Ovary (tissue), 7 donors: ENCODE measurements at regions not wholly inside any gene's neighbourhood (a gene's known extent, or its start where the extent isn't known, plus 50 kb on each side); places are given as distances from the start of the nearest gene placed in this dataset.
"Not testable (repeated sequence)": the region's sequence is repeated elsewhere in the genome, so short reads cannot be mapped to it uniquely, and the experiment has no call there.

Experiments used
- DNase-seq, 5 donors: peaks; one replicate each; pipeline ENCODE4 v3.0.0-alpha.2; 2019 to 2020
- H3K27ac ChIP-seq, 2 donors: fragments of 200-600 bp; one replicate each; pipeline versions ENCODE4 v1.5.1 to v1.8.0; 2019 to 2022
- H3K27me3 ChIP-seq: fragments of 200-600 bp; one replicate; pipeline ENCODE4 v1.8.0; 2022
- H3K36me3 ChIP-seq: fragments of 200-600 bp; sonication (generic); one replicate; pipeline ENCODE4 v1.5.1; 2019
- H3K4me1 ChIP-seq: one replicate; pipeline ENCODE4 v1.8.1; 2013; ENCODE audit warnings: mild to moderate bottlenecking, moderate library complexity; ENCODE audit not compliant: insufficient read depth
- H3K4me3 ChIP-seq: fragments of 200-600 bp; sonication (generic); one replicate; pipeline ENCODE4 v1.5.1; 2017
- H3K9me3 ChIP-seq, 2 donors: fragments of 200-600 bp in 1 of 2; sonication (generic) in 1 of 2; one replicate each; pipeline versions ENCODE4 v1.5.1 to v1.8.1; 2013 to 2019; ENCODE audit warnings: mild to moderate bottlenecking in 1 of 2, moderate library complexity in 1 of 2
- EP300 ChIP-seq: sonication (generic); formaldehyde crosslinking; IDR thresholded peaks from one replicate; pipeline ENCODE4 v1.6.1; 2017; ENCODE audit warnings: antibody characterized with exemption
- POLR2A ChIP-seq: fragments of 450-650 bp; IDR thresholded peaks from one replicate; pipeline ENCODE4 v1.6.1; 2017; ENCODE audit warnings: antibody characterized with exemption, mild to moderate bottlenecking, moderate library complexity
- WGBS, 3 donors: extraction: QIAGEN DNeasy Blood & Tissue Kit in 1 of 3; methylation state at CpG; one replicate each; pipeline versions ENCODE4 v1.1.5 to v1.1.7; 2013 to 2017; 5-methylcytosine and 5-hydroxymethylcytosine counted together
- intact Hi-C, 4 donors: fragments of 100-400 bp; cut with DNase I; formaldehyde crosslinking; loops; one replicate each; pipeline versions ENCODE4 v1.11.0 to v1.15.1; 2022 to 2023
- TF ChIP-seq, protein P1 (sequence below), 3 donors: fragments of 450-650 bp in 2 of 3; fragments of 200-600 bp in 1 of 3; IDR thresholded peaks; one replicate each; pipeline versions ENCODE4 v1.5.1 to v1.8.0; 2016 to 2022; ENCODE audit warnings: antibody characterized with exemption in 3 of 3, mild to moderate bottlenecking in 1 of 3
- donor health status: DM: no; HTN: no; CAD: no; lungs with moderate emphysema.
- donor health status: DM: no; HTN: no; CAD: no.
- donor health status: Bipolar disorder and iron deficiency.
- donor health status: DM: no; HTN: no; CAD: no.
- donor health status: DM: yes; HTN: yes; CAD: no.

DNA sequence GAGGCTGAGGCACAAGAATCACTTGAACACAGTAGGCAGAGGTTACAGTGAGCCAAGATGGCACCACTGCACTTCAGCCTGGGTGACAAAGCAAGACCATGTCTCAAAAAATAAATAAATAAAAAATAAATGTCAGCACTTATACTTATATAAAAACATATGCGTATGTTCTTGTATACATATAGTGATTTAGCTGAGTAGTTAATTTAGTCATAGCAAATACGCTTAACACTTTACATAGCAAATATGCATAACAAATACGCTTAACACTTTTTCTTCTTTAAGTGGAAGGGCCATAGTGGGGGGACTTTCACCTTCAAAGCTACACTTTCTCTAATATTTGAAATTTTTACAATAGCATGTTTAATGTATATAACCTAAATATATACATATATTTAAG is 64.0 kb upstream of the CAPRIN1 start:
- H3K36me3 ChIP-seq: no peaks in the 10 kb centered on the region
- DNase-seq: no peak
- intact Hi-C loops: loop anchor here in 1 of 4 donors (10.0 kb wide), 1 partner anchor 133 kb away; no protein-coding TSS in a partner anchor
- WGBS, 3 donors: 79 to 90% (median 87%) methylated on average over 3 of the region's 3 CpGs
- TF ChIP-seq POLR2A: no peak
- no peak for TF ChIP-seq EP300
- TF ChIP-seq, protein P1, sequence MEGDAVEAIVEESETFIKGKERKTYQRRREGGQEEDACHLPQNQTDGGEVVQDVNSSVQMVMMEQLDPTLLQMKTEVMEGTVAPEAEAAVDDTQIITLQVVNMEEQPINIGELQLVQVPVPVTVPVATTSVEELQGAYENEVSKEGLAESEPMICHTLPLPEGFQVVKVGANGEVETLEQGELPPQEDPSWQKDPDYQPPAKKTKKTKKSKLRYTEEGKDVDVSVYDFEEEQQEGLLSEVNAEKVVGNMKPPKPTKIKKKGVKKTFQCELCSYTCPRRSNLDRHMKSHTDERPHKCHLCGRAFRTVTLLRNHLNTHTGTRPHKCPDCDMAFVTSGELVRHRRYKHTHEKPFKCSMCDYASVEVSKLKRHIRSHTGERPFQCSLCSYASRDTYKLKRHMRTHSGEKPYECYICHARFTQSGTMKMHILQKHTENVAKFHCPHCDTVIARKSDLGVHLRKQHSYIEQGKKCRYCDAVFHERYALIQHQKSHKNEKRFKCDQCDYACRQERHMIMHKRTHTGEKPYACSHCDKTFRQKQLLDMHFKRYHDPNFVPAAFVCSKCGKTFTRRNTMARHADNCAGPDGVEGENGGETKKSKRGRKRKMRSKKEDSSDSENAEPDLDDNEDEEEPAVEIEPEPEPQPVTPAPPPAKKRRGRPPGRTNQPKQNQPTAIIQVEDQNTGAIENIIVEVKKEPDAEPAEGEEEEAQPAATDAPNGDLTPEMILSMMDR (IDR thresholded peaks at IDR 0.05): no peak
- H3K4me1 ChIP-seq: no peaks in the 10 kb centered on the region
- no peaks in the 10 kb centered on the region for H3K9me3 ChIP-seq
- no peak overlapping the region for H3K27ac ChIP-seq
- H3K4me3 ChIP-seq: no peak overlapping the region
- H3K27me3 ChIP-seq: no peaks in the 10 kb centered on the region

DNA sequence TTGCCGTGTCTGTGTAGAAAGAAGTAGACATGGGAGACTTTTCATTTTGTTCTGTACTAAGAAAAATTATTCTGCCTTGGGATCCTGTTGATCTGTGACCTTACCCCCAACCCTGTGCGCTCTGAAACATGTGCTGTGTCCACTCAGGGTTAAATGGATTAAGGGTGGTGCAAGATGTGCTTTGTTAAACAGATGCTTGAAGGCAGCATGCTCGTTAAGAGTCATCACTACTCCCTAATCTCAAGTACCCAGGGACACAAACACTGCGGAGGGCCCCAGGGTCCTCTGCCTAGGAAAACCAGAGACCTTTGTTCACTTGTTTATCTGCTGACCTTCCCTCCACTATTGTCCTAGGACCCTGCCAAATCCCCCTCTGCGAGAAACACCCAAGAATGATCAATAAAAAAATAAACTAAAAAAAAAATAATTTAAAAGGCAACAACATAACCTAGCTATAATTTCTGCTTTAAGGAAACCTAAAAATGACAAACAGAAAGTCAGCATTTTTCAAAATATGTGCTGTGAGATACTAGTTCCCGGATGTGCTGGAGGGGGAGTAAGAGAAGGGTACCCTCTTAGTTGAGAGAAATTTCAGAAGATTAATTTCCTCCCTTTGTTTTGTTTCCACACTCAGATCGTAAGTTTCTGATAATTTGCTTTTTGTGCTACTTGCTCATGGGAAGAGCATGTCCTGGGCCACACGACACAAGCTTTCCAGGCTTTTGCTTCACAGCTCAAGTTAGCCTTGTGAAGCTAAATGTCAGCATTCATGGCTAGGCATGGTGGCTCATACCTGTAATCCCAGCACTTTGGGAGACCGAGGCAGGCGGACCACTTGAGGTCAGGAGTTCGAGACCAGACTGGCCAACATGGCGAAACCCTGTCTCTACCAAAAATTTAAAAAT is 64.7 kb upstream of the CAPRIN1 start:
- not testable (repeated sequence) for H3K9me3 ChIP-seq, H3K4me1 ChIP-seq, DNase-seq, H3K4me3 ChIP-seq, H3K36me3 ChIP-seq, H3K27ac ChIP-seq, H3K27me3 ChIP-seq
- 57 to 64% (median 59%) methylated on average over 11 to 12 of the region's 12 CpGs for WGBS, 3 donors
- intact Hi-C loops: loop anchor here in 1 of 4 donors (10.0 kb wide), 1 partner anchor 132 kb away; no protein-coding TSS in a partner anchor

DNA sequence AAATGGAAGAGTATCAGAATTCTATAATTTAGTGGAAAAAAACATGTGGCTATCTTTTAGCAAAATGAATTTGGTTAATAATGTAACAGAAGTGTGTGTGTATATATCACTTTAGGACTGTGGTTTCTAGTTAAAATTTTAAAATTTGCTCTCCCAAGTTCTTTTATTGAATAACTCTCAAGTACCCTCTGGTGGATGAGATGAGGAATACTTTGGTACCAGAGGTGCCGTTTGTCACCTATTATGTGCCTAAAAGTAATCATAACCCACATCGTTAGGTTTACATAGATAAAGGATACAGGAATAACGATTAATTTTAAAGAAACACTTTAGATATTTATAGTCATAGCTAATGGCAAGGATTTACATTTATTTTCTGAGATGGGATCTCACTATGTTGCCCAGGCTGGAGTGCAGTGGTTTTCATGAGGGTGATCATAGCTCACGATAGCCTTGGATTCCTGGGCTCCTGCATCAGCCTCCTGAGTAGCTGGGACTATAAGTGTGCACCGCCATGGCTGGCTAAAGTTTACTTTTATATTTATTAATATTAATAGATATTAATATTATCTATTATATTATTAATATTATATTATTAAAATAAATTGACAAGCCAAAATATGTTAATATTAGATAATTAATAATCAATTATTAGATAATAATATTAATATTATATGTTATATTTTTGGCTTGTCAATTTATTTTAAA is 66.7 kb upstream of the CAPRIN1 start:
- TF ChIP-seq POLR2A (no peak), EP300 (no peak)
- TF ChIP-seq, protein P1 (IDR thresholded peaks at IDR 0.05): no peak
- H3K27me3 ChIP-seq: no peaks in the 10 kb centered on the region
- no peak for DNase-seq
- no peak overlapping the region for H3K27ac ChIP-seq
- no peak overlapping the region for H3K4me3 ChIP-seq
- no peaks in the 10 kb centered on the region for H3K9me3 ChIP-seq
- no peaks in the 10 kb centered on the region for H3K4me1 ChIP-seq
- WGBS, 3 donors: 64 to 86% (median 71%) methylated on average over 5 of the region's 5 CpGs
- intact Hi-C loops: loop anchor here in 1 of 4 donors (10.0 kb wide), 1 partner anchor 130 kb away; no protein-coding TSS in a partner anchor
- no peaks in the 10 kb centered on the region for H3K36me3 ChIP-seq

DNA sequence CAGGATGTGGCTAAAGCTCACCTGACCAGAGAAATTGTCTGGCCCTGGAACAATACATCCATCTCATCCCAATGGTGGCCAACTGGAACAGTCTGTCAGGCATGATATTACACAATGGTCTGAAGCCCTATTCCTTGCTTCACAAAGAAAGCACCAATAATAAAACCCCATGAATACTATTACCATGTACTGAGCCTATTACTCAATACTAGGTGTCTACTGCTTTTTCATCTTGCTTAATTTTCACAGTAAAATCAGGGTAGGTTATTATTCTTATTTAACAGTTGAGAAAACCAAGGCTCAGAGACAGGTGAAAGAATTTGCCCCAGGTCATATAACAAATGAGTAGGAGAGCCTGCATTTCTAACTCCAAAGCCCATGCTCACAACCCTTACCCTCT is 68.9 kb upstream of the CAPRIN1 start:
- intact Hi-C loops: loop anchor here in 1 of 4 donors (10.0 kb wide), 1 partner anchor 128 kb away; no protein-coding TSS in a partner anchor
- Histone ChIP-seq H3K4me1 (no peaks in the 10 kb centered on the region), H3K4me3 (no peak overlapping the region), H3K27me3 (no peaks in the 10 kb centered on the region), H3K27ac (no peak overlapping the region), H3K36me3 (no peaks in the 10 kb centered on the region), H3K9me3 (no peaks in the 10 kb centered on the region)
- TF ChIP-seq POLR2A (no peak), EP300 (no peak)
- TF ChIP-seq, protein P1 (IDR thresholded peaks at IDR 0.05): no peak
- DNase-seq: no peak
